ENCODE measurements at regions not wholly inside any gene's neighbourhood (a gene's known extent, or its start where the extent isn't known, plus 50 kb on each side); places are given as distances from the start of the nearest gene placed in this dataset.

DNA sequence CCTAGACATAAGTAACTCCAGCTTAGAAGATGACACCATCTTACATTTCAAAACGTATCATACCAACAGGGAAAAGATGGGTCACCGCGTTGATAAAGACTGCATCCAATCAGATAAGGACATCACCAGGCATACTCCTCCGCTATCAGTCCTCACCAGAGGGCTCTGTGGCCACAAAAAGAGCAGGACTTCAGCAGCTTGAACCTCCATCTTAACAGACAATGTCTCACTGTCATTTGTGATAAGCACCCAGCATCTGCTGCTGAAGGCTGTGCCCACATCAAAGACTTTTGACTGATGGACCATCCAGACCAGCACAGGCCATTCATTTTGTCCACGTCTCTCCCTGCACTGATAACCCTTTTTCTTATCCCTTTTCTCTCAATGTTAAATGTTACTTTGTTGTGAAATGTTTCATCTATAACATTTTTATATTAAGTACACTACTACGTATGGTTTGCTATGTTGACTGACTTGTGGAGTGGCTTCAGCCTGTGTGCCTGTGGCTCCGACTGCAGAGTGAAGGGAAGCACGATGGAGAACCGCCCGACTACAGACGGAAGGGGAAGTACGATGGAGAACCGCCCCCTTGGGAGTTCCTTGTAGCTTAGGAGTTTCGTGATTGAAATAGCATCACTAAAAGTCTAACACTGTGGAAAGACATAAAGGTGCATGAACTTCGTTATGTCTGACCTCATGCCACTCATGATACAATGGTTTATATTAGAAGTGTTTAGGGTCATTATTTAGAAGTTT lies 595.4 kb upstream of the AGA start:
- no peak for DNase-seq (ENCODE audit: low read depth, low spot score)

DNA sequence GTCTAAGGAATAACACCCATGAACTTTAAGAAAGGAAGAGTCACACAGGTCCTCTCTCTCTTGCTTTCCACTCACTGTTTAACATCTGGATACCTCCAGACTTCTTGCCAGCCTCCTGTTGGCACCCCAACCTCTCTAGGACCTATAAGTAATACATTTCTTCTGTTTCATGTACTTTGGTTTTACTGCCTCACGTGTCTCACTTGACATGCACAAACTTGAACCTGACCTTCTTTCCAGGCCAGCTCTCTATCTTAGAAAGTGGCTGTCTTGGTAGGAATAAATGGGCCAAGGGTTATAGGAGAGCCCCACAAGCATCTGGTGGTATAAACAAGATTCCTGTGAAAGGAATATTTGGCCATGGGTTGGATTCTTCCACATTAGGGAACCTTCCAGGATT lies 614.8 kb upstream of the AGA start:
- no peak for DNase-seq (ENCODE audit: low read depth, low spot score)

DNA sequence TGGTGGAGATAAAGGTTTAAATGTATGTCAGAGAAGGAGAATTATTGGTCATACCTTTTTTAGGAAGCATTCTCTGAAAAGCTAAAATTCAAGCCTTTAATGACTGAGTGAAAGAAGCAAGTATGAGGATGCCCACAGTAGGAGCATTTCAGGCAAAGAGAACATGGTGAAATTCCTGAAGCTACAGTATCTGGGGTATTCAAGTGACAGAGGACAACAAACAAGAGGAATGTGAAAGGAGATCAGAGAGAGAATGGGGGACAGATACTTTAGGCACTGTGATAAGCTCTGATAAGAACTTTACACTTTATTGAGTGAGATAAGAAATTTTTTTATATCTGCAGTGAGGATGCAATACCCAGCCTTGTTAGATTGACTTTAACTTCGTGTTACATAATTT lies 621.3 kb upstream of the AGA start:
- DNase-seq (ENCODE audit: low read depth, low spot score): no peak

DNA sequence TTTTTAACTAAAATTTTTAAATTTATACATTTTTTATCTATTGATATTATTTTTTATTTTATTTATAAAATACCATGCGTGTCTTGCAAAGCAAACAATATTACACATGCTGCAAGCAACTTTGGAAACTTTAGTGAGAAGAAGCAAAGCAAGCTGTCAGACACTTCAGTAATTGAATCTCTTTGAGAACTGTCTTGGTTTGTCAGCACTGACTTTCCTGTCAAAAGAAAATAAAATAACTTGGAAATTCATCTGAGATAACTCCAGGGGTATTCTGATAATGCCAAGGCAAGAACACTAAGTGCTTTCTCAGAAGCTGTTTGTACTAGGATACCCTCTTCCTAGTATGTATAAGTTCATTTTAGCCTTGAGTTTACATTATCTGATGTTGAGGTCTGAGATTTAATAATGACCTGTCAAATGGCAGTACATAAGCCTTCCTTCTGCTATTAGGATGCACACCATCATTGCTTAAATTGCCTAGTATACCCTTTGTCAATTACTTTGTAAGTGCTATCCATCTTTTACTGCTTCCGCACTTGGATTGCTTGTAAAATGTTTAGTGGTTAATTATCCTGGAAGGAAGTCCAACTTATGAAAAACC lies 624.2 kb upstream of the AGA start:
- DNase-seq (ENCODE audit: low read depth, low spot score): no peak

DNA sequence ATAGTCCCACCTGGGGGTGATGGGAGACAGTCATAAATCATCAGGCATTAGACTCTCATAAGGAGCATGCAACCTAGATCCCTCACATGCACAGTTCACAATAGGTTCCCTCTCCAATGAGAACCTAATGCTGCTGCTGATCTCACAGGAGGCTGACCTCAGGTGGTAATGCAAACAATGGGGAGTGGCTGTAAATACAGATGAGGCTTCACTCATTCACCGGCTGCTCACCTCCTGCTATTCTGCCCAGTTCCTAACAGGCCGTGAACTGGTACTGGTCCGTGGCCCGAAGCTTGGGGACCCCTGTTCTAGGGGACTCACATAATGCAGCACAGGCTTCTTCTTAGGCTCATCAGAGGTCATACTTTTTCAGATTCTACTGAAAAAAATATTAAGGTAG lies 625.9 kb upstream of the AGA start:
- DNase-seq (ENCODE audit: low read depth, low spot score): no peak

DNA sequence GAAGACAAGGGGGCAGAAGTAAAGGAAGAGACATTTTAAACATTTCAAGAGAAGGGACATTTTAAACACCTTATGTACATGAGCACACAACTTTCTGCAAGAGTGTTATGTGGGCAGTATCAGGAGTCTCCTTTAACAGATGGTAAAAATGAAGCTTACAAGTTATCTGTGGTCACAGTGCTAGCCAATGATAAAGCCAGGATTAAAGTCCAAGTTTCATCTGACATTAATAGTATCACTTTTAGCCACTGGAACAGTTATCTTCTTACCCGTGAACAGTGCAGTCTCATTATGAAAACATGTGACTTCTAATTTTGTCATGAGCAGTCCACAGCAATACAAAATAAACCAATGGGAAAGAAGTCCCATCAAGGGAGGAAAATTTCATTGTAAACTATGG lies 627.9 kb upstream of the AGA start:
- DNase-seq (ENCODE audit: low read depth, low spot score): no peak

DNA sequence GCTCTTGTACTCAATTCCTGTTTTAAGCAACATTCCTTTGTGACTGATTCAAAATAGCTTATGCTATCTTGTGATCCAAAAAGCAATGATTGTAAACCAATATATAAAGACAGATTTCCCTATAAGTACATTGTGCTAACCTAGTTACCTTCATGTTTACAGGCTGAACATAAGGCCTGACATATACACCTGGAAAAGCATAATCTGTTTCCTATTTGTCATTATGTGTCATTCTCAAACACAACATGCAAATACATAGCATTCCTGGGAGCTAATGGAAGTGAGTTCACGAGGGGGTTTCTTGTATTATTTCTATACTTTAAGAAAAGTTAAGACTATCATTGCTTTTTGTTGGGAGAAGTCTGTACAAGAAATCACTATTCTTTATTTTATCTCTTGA lies 638.1 kb upstream of the AGA start:
- no peak for DNase-seq (ENCODE audit: low read depth, low spot score)

DNA sequence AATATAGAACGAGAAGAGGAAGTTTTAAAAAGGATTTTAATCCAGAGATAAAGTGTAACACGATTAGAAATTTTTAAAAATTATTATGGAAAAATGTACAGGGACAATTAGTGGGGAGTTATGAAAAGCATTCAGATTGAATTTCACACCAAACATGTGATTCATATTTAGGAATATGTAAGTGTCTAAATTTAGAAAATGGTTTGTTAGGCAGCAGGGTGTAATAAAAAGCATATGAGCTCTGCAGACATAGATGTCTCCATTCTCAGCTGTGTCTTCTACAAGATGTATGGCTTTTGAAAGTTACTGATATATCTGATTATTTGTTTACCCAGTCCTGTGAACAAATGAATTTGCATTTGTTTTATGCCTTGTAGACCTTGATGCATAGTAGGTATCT lies 638.9 kb upstream of the AGA start:
- no peak for DNase-seq (ENCODE audit: low read depth, low spot score)

DNA sequence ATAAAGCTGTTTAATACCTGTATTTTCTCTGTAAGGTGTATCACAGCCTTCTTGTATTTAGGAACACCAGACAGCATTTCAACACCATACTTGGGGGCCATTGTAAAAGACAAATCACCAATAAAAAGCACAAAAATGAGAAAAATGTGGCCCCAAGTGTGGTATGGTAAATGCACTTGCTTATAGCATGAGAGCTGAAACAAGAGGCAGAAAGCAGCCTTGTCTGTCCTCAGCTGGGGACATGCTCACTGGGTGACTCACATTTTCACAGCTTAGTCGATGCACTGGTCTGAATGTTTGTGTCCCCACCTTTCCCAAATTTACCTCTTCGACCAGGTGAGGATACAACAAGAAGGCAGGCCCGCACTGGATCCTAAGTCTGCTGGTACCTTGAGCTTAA lies 639.7 kb upstream of the AGA start:
- no peak for DNase-seq (ENCODE audit: low read depth, low spot score)

DNA sequence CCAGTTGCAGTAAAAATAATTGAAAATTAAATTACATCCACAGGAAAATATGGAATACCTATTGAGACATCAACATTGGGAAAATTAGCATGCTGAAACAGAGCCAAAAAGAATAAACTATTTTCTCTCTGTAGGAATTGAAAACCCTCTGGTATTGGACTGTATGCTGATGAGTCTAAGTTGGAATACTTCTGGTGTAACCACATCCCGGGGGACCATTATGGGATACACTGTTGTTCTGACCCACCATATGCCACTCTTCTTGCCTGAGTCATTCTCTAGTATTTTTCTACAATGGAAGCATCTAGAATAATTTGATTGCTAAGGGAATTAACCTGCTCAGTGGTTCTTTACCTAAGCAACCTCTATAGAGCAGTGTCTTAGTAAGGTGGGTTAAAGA lies 640.7 kb upstream of the AGA start:
- DNase-seq (ENCODE audit: low read depth, low spot score): no peak

DNA sequence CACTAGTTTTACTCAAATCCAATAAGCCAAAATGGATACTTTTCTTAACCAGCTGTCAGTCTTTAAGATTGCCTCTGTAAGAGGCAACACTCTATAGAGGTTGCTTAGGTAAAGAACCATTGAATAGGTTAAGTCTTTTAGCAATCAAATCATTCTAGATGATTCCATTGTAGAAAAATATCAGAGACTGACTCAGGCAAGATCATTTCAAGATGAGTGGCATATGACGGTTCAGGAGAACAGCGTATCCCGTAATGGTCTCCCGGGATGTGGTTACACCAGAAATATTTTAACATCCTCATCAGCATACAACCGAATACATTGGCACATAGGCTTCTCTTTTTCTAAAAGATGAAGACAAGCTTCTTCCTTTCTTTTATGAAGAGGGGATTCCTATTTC lies 641.7 kb upstream of the AGA start:
- no peak for DNase-seq (ENCODE audit: low read depth, low spot score)

DNA sequence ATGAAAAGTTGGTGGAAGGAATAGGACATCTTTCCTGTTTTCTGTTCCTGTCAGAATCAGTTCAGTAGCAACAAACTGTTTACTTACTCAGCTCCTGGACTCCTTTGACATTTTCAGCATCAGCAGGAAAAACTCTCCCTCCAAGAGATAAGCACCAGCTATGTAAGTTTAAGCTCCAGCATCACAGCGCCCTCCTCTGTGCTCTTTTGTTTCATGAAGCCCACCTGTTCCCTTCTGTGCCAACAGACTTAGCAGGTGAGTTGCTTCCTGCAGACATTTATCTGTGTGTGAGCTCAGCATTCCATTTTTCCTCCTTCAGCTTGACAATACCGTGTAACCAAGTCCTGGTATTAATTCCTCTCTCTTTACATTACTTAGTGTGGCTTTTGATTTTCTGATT lies 644.1 kb upstream of the AGA start:
- no peak for DNase-seq (ENCODE audit: low read depth, low spot score)

DNA sequence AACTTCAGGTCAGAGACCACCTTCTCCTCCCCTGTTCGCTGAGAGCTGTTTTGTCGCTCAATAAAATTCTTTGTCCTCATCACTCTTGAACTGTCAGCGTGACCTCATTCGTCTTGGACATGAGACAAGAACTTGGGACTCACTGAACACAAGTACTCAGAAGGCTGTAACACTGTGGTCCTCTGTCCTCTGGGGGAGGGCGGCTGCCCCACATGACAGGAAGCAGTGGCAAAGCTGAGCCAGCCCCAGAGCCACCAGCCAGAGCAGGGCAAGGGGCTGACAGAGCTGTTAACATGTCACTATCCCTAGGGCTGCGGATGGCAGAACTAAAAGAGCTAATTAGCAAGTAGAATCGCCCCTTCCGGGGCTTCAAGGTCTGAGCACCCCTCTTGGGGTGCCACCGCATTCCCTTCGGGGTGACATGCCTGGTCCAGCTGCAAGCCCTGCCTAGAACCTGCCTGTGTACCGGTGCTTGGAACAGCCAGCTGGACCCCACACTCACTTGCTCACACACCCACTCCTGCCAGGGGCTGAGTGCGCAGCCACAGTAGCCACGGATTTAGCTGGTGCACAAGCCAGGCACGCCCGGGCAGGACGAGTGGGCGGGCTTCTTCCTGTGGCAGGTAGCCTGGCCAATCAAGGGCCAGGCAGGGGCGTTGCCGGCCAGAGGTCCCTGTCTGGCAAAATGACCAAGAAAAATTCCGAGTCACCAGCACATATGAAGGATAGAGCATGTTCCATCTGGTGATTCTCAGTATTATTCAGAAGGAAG lies 648.6 kb upstream of the AGA start:
- DNase-seq (ENCODE audit: low read depth, low spot score): no peak

DNA sequence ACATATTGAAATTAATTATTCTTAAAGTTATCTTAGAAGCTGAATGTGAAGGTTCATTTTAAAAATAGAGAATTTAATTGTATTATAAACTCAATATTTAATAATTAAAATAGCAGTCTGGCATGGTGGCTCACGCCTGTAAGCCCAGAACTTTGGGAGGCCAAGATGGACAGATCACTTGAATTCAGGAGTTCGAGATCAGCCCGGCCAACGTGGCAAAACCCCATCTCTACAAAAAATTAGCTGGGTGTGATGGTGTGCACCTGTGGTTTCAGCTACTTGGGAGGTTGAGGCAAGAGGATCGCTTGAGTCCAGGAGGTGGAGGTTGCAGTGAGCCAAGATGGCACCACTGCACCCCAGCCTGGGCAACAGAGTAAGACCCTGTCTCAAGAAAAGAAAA lies 659.9 kb upstream of the AGA start:
- no peak for DNase-seq (ENCODE audit: low read depth, low spot score)

DNA sequence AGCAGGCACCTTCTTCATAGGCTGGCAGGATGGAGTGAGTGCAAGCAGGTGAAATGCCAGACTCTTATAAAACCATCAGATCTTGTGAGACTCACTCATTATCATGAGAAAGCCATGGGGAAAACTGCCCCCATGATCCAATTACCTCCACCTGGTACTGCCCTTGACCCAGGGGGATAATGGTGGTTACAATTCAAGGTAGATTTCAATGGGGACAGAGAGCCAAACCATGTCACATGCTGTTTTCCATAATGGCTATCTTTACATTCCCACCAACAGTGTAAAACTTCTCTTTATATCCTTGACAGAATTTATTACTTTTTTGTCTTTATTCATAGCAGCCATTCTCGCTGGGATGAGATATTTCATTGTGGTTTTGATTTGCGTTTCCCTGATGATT lies 663.0 kb upstream of the AGA start:
- DNase-seq (ENCODE audit: low read depth, low spot score): no peak

DNA sequence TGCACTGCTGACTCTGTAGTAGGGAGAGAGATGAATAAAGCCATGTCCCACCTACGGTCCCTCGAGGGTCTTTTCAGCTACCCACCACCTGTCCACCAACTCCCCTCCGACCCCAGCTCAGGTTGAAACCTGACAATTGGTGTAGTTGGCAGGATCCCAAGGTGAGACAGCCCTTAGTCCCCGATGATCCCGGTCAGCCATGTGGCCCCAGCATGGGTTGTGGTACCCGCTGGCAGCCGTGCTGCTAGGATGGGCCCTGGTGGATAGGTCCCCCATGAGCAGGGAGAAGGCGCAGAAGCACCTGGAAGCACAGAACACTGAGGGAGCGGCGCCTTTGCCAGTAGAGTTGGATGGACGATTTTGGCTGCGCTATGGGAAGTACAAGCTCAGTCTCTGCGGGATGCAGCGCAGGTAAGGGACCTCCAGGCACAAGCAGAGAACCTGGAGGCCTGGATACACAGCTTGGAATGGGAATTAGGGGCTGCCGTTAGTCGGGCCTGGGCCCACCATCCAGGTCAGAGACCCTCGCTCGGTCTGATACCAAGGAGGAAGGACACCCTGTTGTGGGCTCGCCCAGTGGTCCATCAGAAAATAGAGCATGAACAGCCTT lies 694.6 kb upstream of the AGA start:
- no peak for DNase-seq (ENCODE audit: low read depth, low spot score)

DNA sequence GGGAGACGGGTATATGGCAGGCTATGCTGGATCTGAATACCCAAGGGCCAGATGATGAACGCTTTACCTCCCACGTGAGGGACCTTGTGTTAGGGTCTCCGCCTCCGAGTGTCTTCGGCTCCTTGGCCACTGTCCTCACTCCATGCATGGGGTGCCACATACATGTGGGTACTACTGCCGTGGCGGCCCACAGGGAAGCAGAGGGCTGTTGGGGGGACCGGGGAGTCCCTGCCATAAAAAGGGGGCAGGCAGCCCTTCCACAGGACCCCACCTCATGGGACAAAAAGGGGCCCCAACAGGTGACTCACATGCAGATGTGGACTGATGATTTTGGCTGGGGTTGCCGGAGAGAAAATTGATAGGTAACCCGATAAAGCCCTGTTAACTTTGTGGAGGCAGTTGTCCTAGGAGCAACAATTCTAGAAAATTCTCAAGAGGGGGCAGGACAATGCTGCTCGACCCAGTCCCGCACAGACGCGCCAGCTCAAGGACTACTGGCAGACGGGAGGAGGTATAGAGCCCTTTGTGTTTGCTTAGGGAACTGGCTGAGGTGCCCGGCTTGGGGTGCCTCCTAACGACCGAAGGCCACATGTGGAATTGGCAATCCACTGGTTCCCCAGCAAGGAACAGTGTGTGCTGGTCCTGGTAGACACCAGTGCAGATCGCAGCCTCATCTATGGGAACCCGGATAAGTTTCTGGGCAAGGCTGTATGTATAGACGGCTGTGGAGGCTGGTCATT lies 695.7 kb upstream of the AGA start:
- no peak for DNase-seq (ENCODE audit: low read depth, low spot score)

DNA sequence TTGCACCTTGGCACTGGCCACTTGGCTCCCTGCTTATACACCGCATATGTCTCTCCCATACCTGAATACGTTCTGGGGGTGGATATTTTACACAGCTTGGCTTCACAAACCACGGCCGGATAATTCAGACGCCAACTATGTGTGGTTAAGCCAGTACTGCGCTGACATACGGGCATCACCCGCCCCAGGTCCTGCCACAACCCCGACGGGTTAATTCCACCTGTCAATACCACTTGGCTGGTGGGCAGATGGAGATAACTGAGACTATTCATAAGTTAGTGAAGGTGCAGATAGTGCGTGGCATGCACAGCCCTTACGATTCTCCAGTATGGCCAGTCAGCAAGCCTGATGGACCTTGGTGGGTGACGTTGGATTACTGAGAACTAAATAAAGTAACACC lies 696.3 kb upstream of the AGA start:
- DNase-seq (ENCODE audit: low read depth, low spot score): no peak

DNA sequence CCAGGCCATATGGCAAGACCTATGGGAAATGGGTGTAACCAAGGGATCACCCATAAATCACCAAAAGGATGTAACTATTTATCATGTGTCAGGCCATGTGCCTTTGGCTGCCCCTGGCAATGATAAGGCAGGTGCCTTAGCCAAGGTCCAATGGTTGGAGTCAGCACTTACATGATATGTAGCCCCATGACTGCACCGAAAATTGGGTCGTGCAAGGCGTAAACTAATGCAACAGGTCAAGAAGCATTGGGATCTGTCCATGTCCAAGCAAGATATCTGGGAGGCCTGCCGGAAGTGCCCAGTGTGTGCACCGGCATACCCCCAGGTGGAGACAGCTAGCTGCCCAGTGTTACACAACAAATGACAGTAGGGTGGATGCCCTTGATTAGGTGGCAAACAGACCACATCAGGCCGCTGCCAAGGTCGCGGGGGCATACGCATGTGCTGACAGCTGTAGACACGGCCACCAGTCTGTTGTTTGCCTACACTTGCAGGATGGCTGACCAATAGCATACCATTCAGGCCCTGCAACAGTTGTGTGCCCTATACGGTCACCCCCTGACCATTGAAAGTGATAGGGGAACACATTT lies 698.2 kb upstream of the AGA start:
- no peak for DNase-seq (ENCODE audit: low read depth, low spot score)

DNA sequence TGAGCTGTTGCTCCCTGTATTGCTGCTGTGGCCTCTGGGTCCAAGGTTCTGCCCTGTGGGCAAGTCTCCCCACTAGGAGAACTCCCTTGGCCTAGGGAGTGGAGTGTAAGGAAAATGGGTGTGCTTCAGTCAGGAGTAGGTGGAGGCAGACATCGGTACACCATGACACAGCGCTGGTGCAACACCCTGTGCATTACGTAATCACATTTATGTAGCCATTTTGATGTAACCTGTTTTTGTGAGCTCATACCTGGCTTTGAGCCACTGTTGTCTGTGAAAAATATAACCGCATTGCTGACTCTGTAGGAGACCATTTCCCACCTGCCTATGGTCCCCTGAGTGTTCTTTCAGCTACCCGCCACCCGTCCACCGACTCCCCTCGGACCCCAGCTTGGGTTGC lies 700.5 kb upstream of the AGA start:
- no peak for DNase-seq (ENCODE audit: low read depth, low spot score)

DNA sequence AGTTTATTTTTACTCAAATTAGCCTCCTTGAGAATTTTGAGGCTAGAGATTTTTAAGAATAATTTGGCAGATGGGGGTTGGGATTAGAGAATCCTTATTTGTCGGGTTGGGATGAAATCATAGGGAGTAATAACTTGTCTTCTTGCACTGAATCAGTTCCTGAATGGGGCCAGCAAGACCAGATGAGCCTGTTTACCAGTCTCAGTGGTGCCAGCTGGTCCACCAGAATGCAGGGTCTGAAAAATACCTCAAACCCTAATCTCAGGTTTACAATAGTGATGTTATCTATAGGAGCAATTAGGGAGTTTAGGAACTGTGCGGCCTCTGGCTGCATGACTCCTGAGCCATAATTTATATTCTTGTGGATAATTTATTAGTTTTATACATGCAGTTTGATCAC lies 705.9 kb upstream of the AGA start:
- no peak for DNase-seq (ENCODE audit: low read depth, low spot score)

Measured in smooth muscle cell of the brain vasculature (primary cell).